IPS-18a (cell line): ENCODE measurements at regions not wholly inside any gene's neighbourhood (a gene's known extent, or its start where the extent isn't known, plus 50 kb on each side); places are given as distances from the start of the nearest gene placed in this dataset.
"Not testable (repeated sequence)": the region's sequence is repeated elsewhere in the genome, so short reads cannot be mapped to it uniquely, and the experiment has no call there.

Source experiments
- H3K27ac ChIP-seq: one replicate; pipeline ENCODE4 v1.5.1; 2013; ENCODE audit warnings: low read length
- H3K27me3 ChIP-seq: one replicate; pipeline ENCODE4 v1.6.1; 2013; ENCODE audit warnings: mild to moderate bottlenecking, low read length; ENCODE audit not compliant: control insufficient read depth, insufficient read depth
- H3K36me3 ChIP-seq: one replicate; pipeline ENCODE4 v1.6.1; 2013; ENCODE audit warnings: low read depth, low read length; ENCODE audit not compliant: control insufficient read depth
- H3K4me1 ChIP-seq: one replicate; pipeline ENCODE4 v1.6.1; 2013; ENCODE audit warnings: low read depth, low read length; ENCODE audit not compliant: control insufficient read depth
- H3K4me3 ChIP-seq: one replicate; pipeline ENCODE4 v1.5.1; 2013; ENCODE audit warnings: low read length
- H3K9ac ChIP-seq: one replicate; pipeline ENCODE4 v1.6.1; 2013; ENCODE audit warnings: mild to moderate bottlenecking, low read length, moderate library complexity
- H3K9me3 ChIP-seq: one replicate; pipeline ENCODE4 v1.6.1; 2013; ENCODE audit warnings: low read depth, low read length; ENCODE audit not compliant: control insufficient read depth

- Histone ChIP-seq H3K4me1 (no peaks in the 10 kb centered on the region), H3K27ac (no peak overlapping the region), H3K36me3 (no peaks in the 10 kb centered on the region)
Measured at GRCh38 chr2:155574941-155575340, 757.6 kb downstream of the NR4A2 start.

GRCh38 chr2:155547571-155547970 lies 785.0 kb downstream of the NR4A2 start:
- no peaks in the 10 kb centered on the region for H3K36me3 ChIP-seq
- H3K27me3 ChIP-seq: no peaks in the 10 kb centered on the region
- no peaks in the 10 kb centered on the region for H3K9me3 ChIP-seq
- H3K4me3 ChIP-seq: no peak overlapping the region
- H3K4me1 ChIP-seq: no peaks in the 10 kb centered on the region
- H3K27ac ChIP-seq: no peak overlapping the region
- no peak overlapping the region for H3K9ac ChIP-seq

More at GRCh38 chr2:155574941-155575340, 757.6 kb downstream of the NR4A2 start:
- Histone ChIP-seq H3K27me3 (no peaks in the 10 kb centered on the region), H3K4me3 (no peak overlapping the region), H3K9me3 (no peaks in the 10 kb centered on the region), H3K9ac (no peak overlapping the region)

- H3K9me3 ChIP-seq: no peaks in the 10 kb centered on the region
- no peaks in the 10 kb centered on the region for H3K36me3 ChIP-seq
- no peaks in the 10 kb centered on the region for H3K4me1 ChIP-seq
- no peak overlapping the region for H3K4me3 ChIP-seq
- no peaks in the 10 kb centered on the region for H3K27me3 ChIP-seq
- H3K27ac ChIP-seq: no peak overlapping the region
- no peak overlapping the region for H3K9ac ChIP-seq
Measured at GRCh38 chr2:155546721-155547555, 785.6 kb downstream of the NR4A2 start.

GRCh38 chr2:155539028-155539427 lies 793.5 kb downstream of the NR4A2 start:
- H3K27me3 ChIP-seq, H3K36me3 ChIP-seq, H3K9ac ChIP-seq, H3K4me1 ChIP-seq, H3K4me3 ChIP-seq, H3K27ac ChIP-seq, H3K9me3 ChIP-seq: not testable (repeated sequence)

GRCh38 chr2:155528034-155528433 lies 804.5 kb downstream of the NR4A2 start:
- Histone ChIP-seq H3K9ac (no peak overlapping the region), H3K36me3 (no peaks in the 10 kb centered on the region)

GRCh38 chr2:155525199-155525598 lies 807.3 kb downstream of the NR4A2 start:
- H3K4me3 ChIP-seq: no peak overlapping the region
- H3K27ac ChIP-seq: no peak overlapping the region
- H3K4me1 ChIP-seq: no peaks in the 10 kb centered on the region
- H3K27me3 ChIP-seq: no peaks in the 10 kb centered on the region
- no peaks in the 10 kb centered on the region for H3K9me3 ChIP-seq
- H3K36me3 ChIP-seq: no peaks in the 10 kb centered on the region
- H3K9ac ChIP-seq: no peak overlapping the region

More at GRCh38 chr2:155528034-155528433, 804.5 kb downstream of the NR4A2 start:
- no peaks in the 10 kb centered on the region for H3K4me1 ChIP-seq
- no peaks in the 10 kb centered on the region for H3K27me3 ChIP-seq
- H3K27ac ChIP-seq: no peak overlapping the region
- H3K4me3 ChIP-seq: no peak overlapping the region
- H3K9me3 ChIP-seq: no peaks in the 10 kb centered on the region

DNA sequence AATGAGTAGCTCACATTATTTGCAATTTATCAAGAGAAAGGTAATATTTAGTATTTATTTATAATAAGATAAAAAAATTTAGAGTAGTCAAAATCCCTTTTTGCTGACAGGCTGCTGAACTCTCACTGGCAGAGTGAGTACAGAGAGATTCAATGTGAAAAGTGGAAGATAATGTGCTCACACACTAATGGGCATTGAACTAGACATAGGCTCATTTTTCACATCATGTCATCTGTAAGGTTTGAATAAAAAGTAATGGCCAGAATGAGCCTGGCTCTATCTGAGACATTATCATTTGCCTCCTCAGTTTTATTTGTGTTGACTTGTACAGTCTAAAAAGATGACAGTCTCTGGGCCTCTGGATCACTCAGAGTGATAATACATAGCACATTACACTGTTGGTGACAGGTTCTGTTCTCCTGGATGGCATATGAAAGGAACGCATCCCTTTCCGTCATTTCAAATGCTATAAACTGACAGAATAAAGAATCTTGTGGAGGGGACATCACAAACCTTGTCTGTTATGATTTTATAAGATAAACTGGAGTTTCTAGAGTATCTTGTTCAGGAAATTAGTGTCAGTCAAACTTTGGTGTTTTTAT lies 812.9 kb downstream of the NR4A2 start:
- H3K36me3 ChIP-seq: no peaks in the 10 kb centered on the region
- H3K9me3 ChIP-seq: no peaks in the 10 kb centered on the region
- H3K4me1 ChIP-seq: no peaks in the 10 kb centered on the region
- no peak overlapping the region for H3K4me3 ChIP-seq
- H3K9ac ChIP-seq: no peak overlapping the region
- no peak overlapping the region for H3K27ac ChIP-seq
- no peaks in the 10 kb centered on the region for H3K27me3 ChIP-seq

DNA sequence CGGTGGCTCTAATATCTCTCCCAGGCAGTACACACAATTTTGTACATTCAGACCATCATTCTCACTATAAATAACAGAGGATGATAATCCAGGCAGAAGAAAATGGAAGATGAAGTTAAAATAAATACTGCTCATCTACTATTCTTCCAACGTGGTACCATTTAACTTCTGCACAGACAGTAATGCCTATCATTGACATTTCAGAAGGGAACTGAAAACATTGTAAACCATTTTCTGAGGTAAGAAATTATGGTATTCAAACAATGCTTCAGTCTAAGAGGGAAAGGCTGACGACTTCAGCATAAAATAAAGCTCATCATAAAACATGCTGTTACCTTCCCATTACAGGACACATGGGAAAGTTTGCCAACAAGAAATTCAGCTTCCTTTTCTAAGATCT lies 814.4 kb downstream of the NR4A2 start:
- Histone ChIP-seq H3K27me3 (no peaks in the 10 kb centered on the region), H3K27ac (no peak overlapping the region), H3K4me3 (no peak overlapping the region), H3K36me3 (no peaks in the 10 kb centered on the region), H3K9ac (no peak overlapping the region), H3K9me3 (no peaks in the 10 kb centered on the region), H3K4me1 (no peaks in the 10 kb centered on the region)

DNA sequence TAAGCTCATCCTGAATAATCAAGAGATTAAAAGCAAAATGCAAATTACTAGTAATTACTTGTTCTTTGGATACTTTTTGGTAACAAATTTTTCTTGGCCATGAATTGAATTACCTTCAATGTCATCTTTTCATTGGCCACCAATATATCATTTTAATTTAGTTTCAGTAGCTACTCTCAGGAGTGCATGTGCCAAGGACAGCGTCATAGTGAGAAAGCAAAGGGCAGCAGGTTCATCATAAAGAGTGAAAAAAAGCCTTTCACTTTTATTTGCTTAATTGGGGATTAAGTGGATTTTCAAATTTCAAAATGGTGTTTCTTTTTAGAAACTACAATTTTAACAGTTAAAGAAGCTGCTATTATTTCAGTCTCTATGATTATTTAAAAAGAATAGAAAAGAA lies 815.2 kb downstream of the NR4A2 start:
- no peak overlapping the region for H3K9ac ChIP-seq
- no peak overlapping the region for H3K27ac ChIP-seq
- H3K9me3 ChIP-seq: no peaks in the 10 kb centered on the region
- H3K4me3 ChIP-seq: no peak overlapping the region
- no peaks in the 10 kb centered on the region for H3K36me3 ChIP-seq
- no peaks in the 10 kb centered on the region for H3K27me3 ChIP-seq
- H3K4me1 ChIP-seq: no peaks in the 10 kb centered on the region

GRCh38 chr2:155513248-155513647 lies 814.8 kb downstream of the KCNJ3 start:
- no peaks in the 10 kb centered on the region for H3K36me3 ChIP-seq
- no peak overlapping the region for H3K9ac ChIP-seq
- H3K27me3 ChIP-seq: no peaks in the 10 kb centered on the region
- no peak overlapping the region for H3K4me3 ChIP-seq
- H3K4me1 ChIP-seq: no peaks in the 10 kb centered on the region
- no peak overlapping the region for H3K27ac ChIP-seq
- H3K9me3 ChIP-seq: no peaks in the 10 kb centered on the region

GRCh38 chr2:155502766-155503165 lies 804.3 kb downstream of the KCNJ3 start:
- Histone ChIP-seq H3K9me3 (no peaks in the 10 kb centered on the region), H3K4me1 (no peaks in the 10 kb centered on the region), H3K4me3 (no peak overlapping the region), H3K36me3 (no peaks in the 10 kb centered on the region), H3K9ac (no peak overlapping the region), H3K27me3 (no peaks in the 10 kb centered on the region), H3K27ac (no peak overlapping the region)

GRCh38 chr2:155498106-155498505 lies 799.6 kb downstream of the KCNJ3 start:
- Histone ChIP-seq H3K36me3 (no peaks in the 10 kb centered on the region), H3K4me1 (no peaks in the 10 kb centered on the region), H3K27ac (no peak overlapping the region), H3K4me3 (no peak overlapping the region), H3K9me3 (no peaks in the 10 kb centered on the region), H3K27me3 (no peaks in the 10 kb centered on the region), H3K9ac (no peak overlapping the region)
